ENCODE measurements at regions not wholly inside any gene's neighbourhood (a gene's known extent, or its start where the extent isn't known, plus 50 kb on each side); places are given as distances from the start of the nearest gene placed in this dataset.

DNA sequence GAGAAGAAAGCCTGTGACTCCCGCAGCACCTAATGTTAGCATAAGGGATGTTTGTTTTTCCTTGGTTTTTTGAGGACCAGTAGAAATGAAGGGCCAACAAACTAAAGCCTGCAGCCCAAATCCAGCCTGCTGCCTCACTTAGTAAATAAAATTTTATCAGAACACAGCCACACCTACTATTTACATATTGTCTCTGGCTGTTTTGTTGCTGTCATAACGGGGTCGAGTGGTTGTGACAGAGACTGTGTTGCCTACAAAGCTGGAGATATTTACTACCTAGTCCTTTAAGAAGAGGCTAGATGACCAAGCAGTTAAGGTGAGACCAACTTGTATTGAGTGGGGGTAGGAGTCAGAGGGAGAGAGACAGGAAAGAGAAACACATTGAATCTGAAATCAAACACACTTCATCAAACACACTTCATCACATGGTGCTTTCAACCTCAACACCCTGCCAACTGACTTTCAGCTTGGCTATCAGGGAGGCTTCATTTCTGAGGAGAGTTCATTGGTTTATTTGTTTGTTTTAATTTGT is 546.3 kb upstream of the CDH11 start:
- DNase-seq (ENCODE audit: low spot score): no peak

DNA sequence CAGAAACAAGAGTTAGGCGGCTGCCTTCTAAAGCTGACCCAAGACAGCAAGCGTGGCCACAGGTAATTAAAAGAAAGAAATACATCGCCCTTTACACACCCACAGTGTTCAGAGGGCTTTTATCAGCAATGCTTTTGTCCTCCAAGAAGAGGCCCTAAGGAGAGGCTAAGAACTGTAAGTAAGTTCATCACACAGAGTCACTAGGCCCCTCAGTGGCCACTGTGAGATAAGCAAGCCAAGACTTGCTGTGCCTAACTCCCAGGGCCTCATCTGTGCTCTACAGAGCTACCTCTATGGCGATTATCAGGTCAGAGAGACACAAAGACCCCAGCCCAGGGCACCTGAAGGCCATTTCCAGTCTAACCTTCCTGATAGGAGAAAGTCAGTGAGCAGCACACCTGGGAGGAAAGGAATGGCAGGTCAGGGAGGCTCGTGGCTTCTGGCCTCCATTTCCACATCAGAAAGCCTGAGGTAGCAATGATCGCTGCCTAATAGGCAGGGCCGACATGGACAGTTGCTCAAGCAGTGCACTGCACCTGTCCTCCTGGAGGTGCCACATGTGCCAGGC is 545.2 kb upstream of the CDH11 start:
- DNase-seq (ENCODE audit: low spot score): peak; percentile 19

GRCh38 chr16:65666132-65666941 is 544.5 kb upstream of the CDH11 start:
- no peak for DNase-seq (ENCODE audit: low spot score)

DNA sequence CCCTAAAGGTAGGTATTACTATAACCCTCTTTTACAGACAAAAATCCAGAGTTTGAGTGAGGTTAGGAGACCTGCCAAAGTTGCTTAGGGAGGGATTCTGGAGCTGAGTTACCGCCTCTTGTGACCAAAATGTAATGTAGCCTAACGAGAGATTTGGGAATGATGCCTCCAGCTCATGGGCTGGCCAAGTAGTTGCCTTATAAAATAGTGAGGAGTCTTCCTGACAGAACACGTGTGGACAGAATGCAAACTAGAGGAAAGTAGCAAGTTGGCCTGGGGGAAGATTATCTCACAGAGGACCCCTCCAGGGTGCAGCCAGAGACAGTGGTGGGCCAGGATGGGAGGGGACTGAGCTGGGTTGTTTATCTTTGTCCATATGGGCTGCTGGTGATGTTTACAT is 543.7 kb upstream of the CDH11 start:
- DNase-seq (ENCODE audit: low spot score): no peak

- no peak for DNase-seq (ENCODE audit: low spot score)
Measured at GRCh38 chr16:65663774-65664173, 541.9 kb upstream of the CDH11 start.

DNA sequence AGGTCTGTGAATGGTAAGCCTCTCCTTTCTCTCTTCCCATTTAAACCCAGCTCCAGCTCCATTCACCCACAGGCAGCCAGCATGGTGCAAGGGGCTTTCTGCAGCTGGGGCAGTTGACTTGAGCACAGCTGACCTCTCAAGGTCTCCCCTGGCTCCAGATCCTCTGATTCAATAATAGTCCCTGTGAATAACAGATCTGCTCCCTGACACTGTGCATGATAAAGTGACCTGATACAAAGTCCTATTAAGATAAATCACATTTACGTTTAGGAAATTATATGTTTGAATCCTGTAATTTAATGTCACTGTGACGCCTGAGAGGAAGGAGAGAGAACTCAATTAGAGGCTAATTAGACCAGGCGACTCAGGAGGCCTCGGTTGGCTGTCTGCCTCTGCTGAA is 540.4 kb upstream of the CDH11 start:
- no peak for DNase-seq (ENCODE audit: low spot score)

- no peak for DNase-seq (ENCODE audit: low spot score)
Measured at GRCh38 chr16:65661558-65661957, 539.7 kb upstream of the CDH11 start.

DNA sequence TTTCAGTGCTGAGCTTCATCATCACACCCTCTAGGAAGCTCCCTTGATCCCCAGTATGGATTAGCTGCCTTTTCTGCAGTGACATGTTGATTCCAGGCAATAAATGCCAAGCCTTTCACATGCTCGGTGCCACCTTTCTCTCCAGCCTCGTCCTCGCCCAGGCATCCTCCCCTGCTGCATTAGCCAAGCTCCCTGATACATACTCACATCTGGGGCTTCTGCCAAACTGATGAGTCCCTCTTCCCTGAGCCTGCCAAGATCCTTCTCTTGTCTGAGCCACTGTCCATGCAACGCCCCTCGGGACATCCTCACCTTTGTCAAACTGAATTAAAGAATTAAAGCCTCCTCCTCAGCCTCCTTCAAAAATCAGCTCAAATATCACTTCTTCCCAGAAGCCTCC is 538.5 kb upstream of the CDH11 start:
- no peak for DNase-seq (ENCODE audit: low spot score)

DNA sequence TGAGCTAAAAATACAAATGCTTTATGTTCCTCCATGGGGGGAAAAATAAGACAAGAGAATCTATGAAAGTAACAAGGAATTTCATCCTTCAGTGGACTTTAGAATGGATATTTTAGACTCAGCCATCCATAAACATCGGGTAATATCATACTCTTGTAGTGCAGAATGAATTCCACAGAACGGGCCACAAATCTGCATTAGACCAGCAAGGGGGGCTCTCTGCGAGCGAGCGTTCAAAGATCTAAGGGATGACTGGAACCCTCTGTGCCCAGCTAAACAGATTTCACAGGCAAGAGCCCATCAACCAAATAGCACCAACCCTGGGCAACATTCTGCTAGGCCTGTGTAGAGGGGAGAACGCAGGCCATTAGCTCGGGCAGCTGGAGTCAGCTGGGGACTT is 537.9 kb upstream of the CDH11 start:
- no peak for DNase-seq (ENCODE audit: low spot score)

DNA sequence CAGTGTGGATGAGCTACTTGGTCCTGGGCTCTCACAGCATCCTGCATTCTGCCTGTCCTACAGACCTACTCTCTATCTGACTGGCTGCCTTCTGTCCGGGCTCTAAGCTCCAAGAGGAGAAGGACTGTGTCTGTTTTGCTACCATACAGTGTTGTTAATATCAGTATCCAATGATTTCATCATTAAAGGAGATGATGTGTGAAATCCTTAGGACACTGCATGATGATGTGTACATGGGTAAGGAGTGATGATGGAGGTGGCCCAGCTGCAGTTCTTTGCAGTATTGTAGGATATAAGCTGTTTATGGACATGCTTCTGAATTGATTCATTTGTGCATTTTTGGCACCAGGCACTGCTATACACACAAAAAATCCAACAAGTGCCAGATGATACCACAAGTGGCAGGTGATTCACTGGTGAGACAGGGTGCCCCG is 536.9 kb upstream of the CDH11 start:
- DNase-seq (ENCODE audit: low spot score): no peak

DNA sequence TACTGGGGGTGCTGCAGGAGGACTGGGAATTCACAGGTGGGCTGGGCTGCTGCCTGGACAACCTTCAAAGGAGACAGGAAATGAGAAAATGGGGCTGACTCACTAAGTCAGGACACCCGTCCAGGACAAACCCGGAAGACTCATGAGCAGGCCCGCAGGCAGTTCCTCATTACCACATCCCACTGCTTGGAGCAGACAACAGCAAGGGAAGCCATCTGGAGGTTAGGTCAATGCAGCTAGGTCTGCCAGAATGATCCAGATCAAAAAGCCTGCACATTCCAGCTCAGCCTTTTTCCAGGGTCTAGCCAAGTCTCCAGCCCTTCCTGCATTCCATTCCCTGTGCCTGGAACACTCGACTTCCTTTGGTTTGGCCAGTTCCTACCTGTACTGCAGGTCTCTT is 536.5 kb upstream of the CDH11 start:
- peak; percentile 47 for DNase-seq (ENCODE audit: low spot score)

GRCh38 chr16:65657556-65657955 is 535.7 kb upstream of the CDH11 start:
- no peak for DNase-seq (ENCODE audit: low spot score)

GRCh38 chr16:65657071-65657494 is 535.2 kb upstream of the CDH11 start:
- no peak for DNase-seq (ENCODE audit: low spot score)

GRCh38 chr16:65655802-65656201 is 533.9 kb upstream of the CDH11 start:
- DNase-seq (ENCODE audit: low spot score): no peak

- no peak for DNase-seq (ENCODE audit: low spot score)
Measured at GRCh38 chr16:65648101-65648500, 526.2 kb upstream of the CDH11 start.

GRCh38 chr16:65644821-65645220 is 523.0 kb upstream of the CDH11 start:
- no peak for DNase-seq (ENCODE audit: low spot score)

DNA sequence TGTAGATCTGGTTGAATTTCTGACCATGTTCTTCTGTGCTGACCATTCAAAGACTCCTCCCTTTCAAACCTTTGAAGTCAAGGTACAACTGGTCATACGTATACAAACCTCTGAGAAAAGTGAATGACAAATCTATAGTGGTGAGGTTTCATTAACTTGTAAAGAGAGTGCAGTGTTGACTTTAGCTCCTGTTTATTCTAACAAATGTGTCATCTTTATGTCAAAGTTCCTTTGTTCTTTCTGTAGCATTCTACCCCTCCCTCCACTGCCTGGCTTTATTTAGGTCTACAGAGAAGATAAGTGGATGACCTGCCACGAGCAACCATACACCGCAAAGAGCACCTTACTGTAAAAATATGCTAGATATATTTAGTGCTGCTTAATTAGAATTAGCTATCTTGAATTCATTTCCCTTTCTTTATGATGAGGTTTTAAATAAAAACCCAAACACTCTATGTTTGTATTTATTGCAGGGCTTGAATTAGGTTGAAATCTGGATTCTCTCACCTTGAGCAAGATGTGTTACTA is 520.0 kb upstream of the CDH11 start:
- no peak for DNase-seq (ENCODE audit: low spot score)

- DNase-seq (ENCODE audit: low spot score): no peak
Measured at GRCh38 chr16:65641049-65641761, 519.3 kb upstream of the CDH11 start.

- DNase-seq (ENCODE audit: low spot score): no peak
Measured at GRCh38 chr16:65634833-65635232, 513.0 kb upstream of the CDH11 start.

DNA sequence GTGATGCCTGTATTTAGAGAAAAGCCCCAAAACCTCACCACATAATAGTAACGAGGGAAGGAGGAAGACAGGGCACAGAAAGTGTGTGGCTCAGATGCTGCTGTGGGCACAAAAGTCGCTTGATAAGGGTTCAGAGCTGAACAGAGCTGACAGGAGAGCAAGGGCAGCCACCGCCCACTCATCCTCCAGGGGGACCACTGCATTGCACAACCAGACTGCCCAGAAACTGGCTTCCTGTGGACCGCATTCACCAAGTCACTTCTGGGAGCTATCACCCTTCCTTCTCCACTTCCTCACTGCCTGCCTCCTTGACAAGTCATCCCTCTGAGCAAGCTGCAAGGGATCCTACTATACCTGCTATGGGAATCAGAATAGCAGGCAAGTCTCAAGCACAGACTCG is 512.4 kb upstream of the CDH11 start:
- DNase-seq (ENCODE audit: low spot score): no peak

DNA sequence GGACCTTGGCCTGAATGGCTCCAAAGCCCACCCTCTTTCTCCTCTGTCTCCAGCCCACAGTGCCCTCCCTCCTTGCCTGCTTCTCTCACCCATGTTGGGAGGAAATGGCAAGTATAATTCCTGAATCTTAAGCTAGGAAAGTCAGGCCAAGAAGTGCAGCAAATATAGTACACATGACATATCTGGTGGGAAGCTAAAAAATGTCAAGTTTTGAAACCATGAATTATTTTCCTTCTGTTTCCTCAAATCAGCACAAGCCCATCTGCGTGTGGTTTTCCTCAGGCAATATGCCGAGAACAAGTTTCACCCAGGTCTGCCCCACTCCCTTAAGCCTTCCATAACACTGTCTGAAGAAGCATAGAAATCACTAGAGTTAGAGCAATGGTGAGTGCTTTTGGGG is 502.8 kb upstream of the CDH11 start:
- DNase-seq (ENCODE audit: low spot score): no peak

GRCh38 chr16:65624229-65624628 is 502.4 kb upstream of the CDH11 start:
- DNase-seq (ENCODE audit: low spot score): no peak

GRCh38 chr16:65622871-65623270 is 501.0 kb upstream of the CDH11 start:
- no peak for DNase-seq (ENCODE audit: low spot score)

Data from hepatic stellate cell (primary cell).